Naive thymus-derived CD4-positive, alpha-beta T cell (primary cell): ENCODE measurements at regions not wholly inside any gene's neighbourhood (a gene's known extent, or its start where the extent isn't known, plus 50 kb on each side); places are given as distances from the start of the nearest gene placed in this dataset.

Experiments
- ATAC-seq: fragments of 150-1000 bp; cut with Tn5 transposase; 2 replicates; pipeline ENCODE4 v1.10.0; 2021; ENCODE audit warnings: mild to moderate bottlenecking, moderate library complexity
- CTCF ChIA-PET: fragments of 350-600 bp; sonication (Branson Sonifier 250); formaldehyde crosslinking; loops from one replicate; lab custom pipeline; 2021; ENCODE audit warnings: antibody characterized with exemption; lab: Charles Lee
- POLR2A ChIA-PET: fragments of 350-600 bp; sonication (Branson Sonifier 250); formaldehyde crosslinking; loops from one replicate; lab custom pipeline; 2021; ENCODE audit warnings: antibody characterized with exemption, inconsistent platforms; lab: Charles Lee
- DNase-seq, 9 donors: peaks; one replicate each; pipeline versions ENCODE4 v3.0.0 to v3.0.0-alpha.2; 2020 to 2022; ENCODE audit warnings: mixed read lengths in 1 of 9
- H3K27ac ChIP-seq: one replicate; pipeline ENCODE4 v1.7.0; 2013; ENCODE audit warnings: mild to moderate bottlenecking, low read depth, low read length, moderate library complexity
- H3K27me3 ChIP-seq, 2 donors: one replicate each; pipeline ENCODE4 v1.7.0; 2013; ENCODE audit warnings: low read length in 2 of 2, mild to moderate bottlenecking in 2 of 2, moderate library complexity in 2 of 2; ENCODE audit not compliant: control insufficient read depth in 2 of 2, insufficient read depth in 2 of 2
- H3K36me3 ChIP-seq, 3 experiments: 1 replicate in 2 of 3; 2 replicates in 1 of 3; pipeline ENCODE4 v1.7.0; 2013; ENCODE audit warnings: low read length in 3 of 3, mild to moderate bottlenecking in 3 of 3, moderate library complexity in 1 of 3; ENCODE audit not compliant: insufficient read depth in 3 of 3, control insufficient read depth in 2 of 3
- H3K4me1 ChIP-seq, 2 donors: one replicate each; pipeline ENCODE4 v1.7.0; 2013; ENCODE audit warnings: low read length in 2 of 2, mild to moderate bottlenecking in 2 of 2, moderate library complexity in 1 of 2; ENCODE audit not compliant: control insufficient read depth in 2 of 2, insufficient read depth in 2 of 2
- H3K4me3 ChIP-seq: 2 replicates; pipeline ENCODE4 v1.7.0; 2013; ENCODE audit warnings: mild to moderate bottlenecking, low read length
- H3K9me3 ChIP-seq, 3 experiments: 1 replicate in 2 of 3; 2 replicates in 1 of 3; pipeline ENCODE4 v1.7.0; 2013; ENCODE audit warnings: low read length in 3 of 3; ENCODE audit not compliant: control insufficient read depth in 2 of 3
- H3K27ac Mint-ChIP-seq, 9 donors: one replicate each; pipeline ENCODE4 v1.8.0; 2020 to 2022; ENCODE audit warnings: mixed read lengths in 9 of 9, mild to moderate bottlenecking in 8 of 9, moderate library complexity in 5 of 9, inconsistent platforms in 2 of 9
- H3K27me3 Mint-ChIP-seq, 5 donors: one replicate each; pipeline ENCODE4 v1.8.0; 2021 to 2022; ENCODE audit warnings: mixed read lengths in 5 of 5, mild to moderate bottlenecking in 1 of 5
- H3K36me3 Mint-ChIP-seq, 5 donors: one replicate each; pipeline ENCODE4 v1.8.0; 2020 to 2022; ENCODE audit warnings: mixed read lengths in 5 of 5, mild to moderate bottlenecking in 3 of 5, inconsistent platforms in 1 of 5
- H3K4me1 Mint-ChIP-seq, 7 donors: one replicate each; pipeline ENCODE4 v1.8.0; 2020 to 2022; ENCODE audit warnings: mixed read lengths in 7 of 7, mild to moderate bottlenecking in 3 of 7, inconsistent platforms in 1 of 7
- H3K4me3 Mint-ChIP-seq, 10 donors: one replicate each; pipeline ENCODE4 v1.8.0; 2020 to 2022; ENCODE audit warnings: mild to moderate bottlenecking in 10 of 10, mixed read lengths in 10 of 10, moderate library complexity in 6 of 10, inconsistent platforms in 2 of 10
- H3K9me3 Mint-ChIP-seq, 11 donors: one replicate each; pipeline ENCODE4 v1.8.0; 2020 to 2022; ENCODE audit warnings: mixed read lengths in 11 of 11, mild to moderate bottlenecking in 4 of 11, inconsistent platforms in 1 of 11, moderate library complexity in 1 of 11
- intact Hi-C, 2 donors: fragments of 100-400 bp; cut with micrococcal nuclease; formaldehyde crosslinking; loops; one replicate each; pipeline ENCODE4 v1.15.1; 2023

DNA sequence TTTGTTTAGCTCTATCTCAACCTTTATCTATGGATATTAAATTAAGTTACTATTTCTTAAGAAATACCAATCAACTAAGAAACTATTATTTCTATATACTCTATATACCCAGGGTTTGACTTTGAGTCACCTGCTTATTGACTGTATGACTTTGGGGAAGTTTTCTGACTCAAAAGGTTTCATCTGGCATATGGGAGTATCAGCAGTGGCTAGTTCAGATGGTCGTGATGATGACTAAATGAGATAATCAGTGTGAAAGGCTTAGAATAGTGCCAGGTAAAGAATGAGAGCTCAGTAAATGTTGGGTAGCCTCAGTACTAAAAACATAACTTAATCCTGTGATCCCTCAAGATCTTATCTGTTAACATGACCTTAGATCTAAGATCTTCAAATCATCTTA lies 179.7 kb upstream of the ISL1 start:
- CTCF ChIA-PET = interaction anchor here (0.6 to 0.8 kb wide), 2 partner anchors 10 to 271 kb away, joined by 3 read pairs; no protein-coding TSS in a partner anchor
- Mint-ChIP-seq H3K27ac (no peak overlapping the region), H3K27me3 (no peaks in the 10 kb centered on the region), H3K4me3 (no peak overlapping the region), H3K4me1 (no peaks in the 10 kb centered on the region), H3K9me3 (peaks cover 0 to 10% (median 4%) of the 10 kb centered on the region in 11 donors), H3K36me3 (no peaks in the 10 kb centered on the region)
- no peaks in the 10 kb centered on the region for H3K9me3 ChIP-seq
- no peak for ATAC-seq
- H3K27me3 ChIP-seq = no peaks in the 10 kb centered on the region
- intact Hi-C loops = no loop called here
- H3K36me3 ChIP-seq = no peaks in the 10 kb centered on the region
- POLR2A ChIA-PET = no interaction called here
- no peak overlapping the region for H3K27ac ChIP-seq
- no peak overlapping the region for H3K4me3 ChIP-seq
- no peak for DNase-seq
- H3K4me1 ChIP-seq = no peaks in the 10 kb centered on the region

DNA sequence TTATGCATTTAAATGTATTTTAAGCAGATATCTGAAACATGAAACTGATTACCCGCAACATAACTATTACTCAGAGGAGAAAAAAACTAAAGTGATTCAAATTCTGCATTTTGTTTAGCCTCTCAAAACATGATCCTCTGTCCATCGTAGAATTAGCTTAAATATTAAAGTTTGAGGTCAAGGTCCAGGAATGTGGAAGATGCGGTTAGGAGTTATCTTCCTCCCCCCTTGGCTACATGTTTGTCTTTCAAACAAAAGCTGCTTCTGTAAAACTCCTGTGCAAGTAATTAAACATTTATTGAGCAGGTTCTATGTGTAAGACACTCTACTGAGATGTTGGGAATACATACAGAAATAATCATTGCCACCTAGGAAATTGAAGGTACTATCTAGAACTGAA lies 175.0 kb upstream of the ISL1 start:
- Histone ChIP-seq H3K4me1 (no peaks in the 10 kb centered on the region), H3K4me3 (no peak overlapping the region), H3K27ac (no peak overlapping the region), H3K9me3 (no peaks in the 10 kb centered on the region), H3K36me3 (no peaks in the 10 kb centered on the region), H3K27me3 (no peaks in the 10 kb centered on the region)
- Mint-ChIP-seq H3K9me3 (peaks cover 0 to 6% (median 0%) of the 10 kb centered on the region in 11 donors), H3K36me3 (no peaks in the 10 kb centered on the region), H3K27me3 (no peaks in the 10 kb centered on the region), H3K4me1 (no peaks in the 10 kb centered on the region), H3K4me3 (no peak overlapping the region), H3K27ac (no peak overlapping the region)
- CTCF ChIA-PET = no interaction called here
- DNase-seq (no peak), ATAC-seq (no peak)
- intact Hi-C loops = no loop called here
- POLR2A ChIA-PET = no interaction called here

DNA sequence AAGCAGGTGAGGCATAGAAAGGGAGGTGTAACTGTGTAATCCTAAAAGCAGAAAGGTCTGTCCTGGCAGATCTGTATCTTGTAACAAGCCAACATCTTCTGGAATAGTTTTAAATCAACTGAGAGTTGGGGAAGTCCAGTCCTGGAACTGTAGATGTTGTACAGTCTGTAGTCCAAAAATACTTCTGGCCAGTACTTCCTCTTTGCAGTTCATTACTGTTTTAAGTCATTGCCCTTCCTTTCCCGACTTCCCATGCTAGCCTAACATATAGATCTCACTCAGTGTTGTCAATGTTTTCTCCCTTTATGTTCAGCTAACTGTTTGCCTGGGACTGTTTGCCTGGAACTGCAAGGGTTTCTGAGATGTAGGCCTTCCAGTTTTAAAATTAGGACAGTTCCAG lies 168.5 kb upstream of the ISL1 start:
- no peaks in the 10 kb centered on the region for H3K27me3 ChIP-seq
- POLR2A ChIA-PET = no interaction called here
- no peak overlapping the region for H3K4me3 ChIP-seq
- Mint-ChIP-seq H3K4me3 (no peak overlapping the region), H3K9me3 (peaks cover 0 to 11% (median 0%) of the 10 kb centered on the region in 11 donors), H3K27me3 (no peaks in the 10 kb centered on the region), H3K4me1 (no peaks in the 10 kb centered on the region), H3K36me3 (no peaks in the 10 kb centered on the region), H3K27ac (no peak overlapping the region)
- H3K4me1 ChIP-seq = no peaks in the 10 kb centered on the region
- DNase-seq = no peak
- intact Hi-C loops = no loop called here
- no peaks in the 10 kb centered on the region for H3K36me3 ChIP-seq
- no peak overlapping the region for H3K27ac ChIP-seq
- no peak for ATAC-seq
- H3K9me3 ChIP-seq = no peaks in the 10 kb centered on the region
- CTCF ChIA-PET = no interaction called here

DNA sequence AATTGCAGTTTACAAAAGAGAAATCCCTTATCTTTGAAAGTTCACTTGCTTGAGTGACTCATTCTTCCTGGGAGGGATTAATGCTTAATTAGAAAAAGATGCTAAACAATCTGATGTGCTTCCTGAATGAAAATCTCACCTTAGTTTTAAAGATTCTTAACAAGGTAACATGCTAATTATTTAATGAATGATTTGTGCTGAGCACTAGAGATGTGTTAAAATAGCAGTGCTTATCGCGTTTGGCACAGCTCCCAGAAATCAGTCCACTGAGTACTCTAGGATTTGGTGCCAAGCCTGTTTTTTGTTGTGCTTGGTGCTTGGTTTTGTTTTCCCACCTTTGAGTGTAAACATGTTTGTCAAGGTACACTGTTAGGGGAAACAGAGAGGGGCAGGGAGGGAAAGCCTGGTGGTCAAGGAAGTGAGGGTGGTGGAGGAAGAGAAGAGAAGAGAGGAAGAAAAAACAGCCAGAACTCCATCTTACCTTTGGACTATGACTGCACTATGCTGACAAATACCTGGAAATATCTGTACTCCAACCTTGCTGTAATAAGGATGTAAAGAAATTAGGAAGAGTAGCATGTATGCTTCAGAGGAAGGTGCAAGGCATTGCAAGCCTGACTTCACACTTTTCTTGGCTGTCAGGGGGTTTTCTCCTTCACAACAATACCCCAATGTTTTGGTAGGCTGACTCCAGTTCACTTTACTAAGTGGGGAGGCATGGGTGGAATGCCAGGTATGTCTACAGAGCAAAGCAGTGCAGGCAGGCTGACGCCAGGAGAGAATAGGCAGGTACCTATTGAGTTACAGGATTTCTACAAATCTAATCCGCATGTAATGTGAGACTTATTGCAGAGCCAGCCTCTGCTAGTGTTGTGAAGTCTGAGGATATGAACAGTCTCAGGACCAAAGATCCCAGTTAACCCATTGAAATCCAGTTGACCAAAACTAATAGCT lies 157.2 kb upstream of the ISL1 start:
- no peaks in the 10 kb centered on the region for H3K36me3 Mint-ChIP-seq
- peaks cover 0 to 31% (median 14%) of the 10 kb centered on the region in 11 donors for H3K9me3 Mint-ChIP-seq
- POLR2A ChIA-PET = no interaction called here
- H3K4me3 Mint-ChIP-seq = no peak overlapping the region
- Histone ChIP-seq H3K27me3 (no peaks in the 10 kb centered on the region), H3K4me1 (no peaks in the 10 kb centered on the region), H3K27ac (no peak overlapping the region), H3K36me3 (no peaks in the 10 kb centered on the region), H3K4me3 (no peak overlapping the region), H3K9me3 (peaks cover 0 to 6% (median 5%) of the 10 kb centered on the region in 3 experiments)
- no peaks in the 10 kb centered on the region for H3K27me3 Mint-ChIP-seq
- CTCF ChIA-PET = no interaction called here
- no peaks in the 10 kb centered on the region for H3K4me1 Mint-ChIP-seq
- intact Hi-C loops = no loop called here
- ATAC-seq = no peak
- H3K27ac Mint-ChIP-seq = peak overlapping the region in 1 of 9 donors; percentile 14
- no peak for DNase-seq

DNA sequence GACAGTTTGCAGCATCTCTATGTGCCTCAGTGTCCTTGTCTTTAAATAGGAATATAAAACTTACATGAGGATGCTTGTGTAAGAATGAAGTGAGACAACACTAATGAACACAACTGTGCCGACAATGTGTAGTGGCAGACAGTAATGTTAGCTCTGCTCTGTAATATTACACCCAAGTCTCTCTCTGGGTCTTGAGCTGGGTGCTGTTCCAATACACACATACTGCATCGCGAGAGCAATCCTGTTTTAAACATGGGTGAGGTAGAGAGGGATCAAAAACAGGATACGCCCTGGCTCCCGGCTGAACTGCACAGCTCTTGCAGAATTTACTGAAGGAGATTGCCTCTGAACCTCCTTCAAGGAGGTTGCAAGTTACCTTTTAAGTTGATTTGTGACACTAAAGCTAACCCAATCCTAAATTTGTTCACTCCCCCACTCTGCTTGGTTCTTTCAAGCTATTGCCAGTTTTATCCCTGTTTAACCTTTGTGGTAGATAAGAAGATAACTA lies 155.2 kb upstream of the ISL1 start:
- peaks cover 0 to 5% (median 0%) of the 10 kb centered on the region in 5 donors for H3K36me3 Mint-ChIP-seq
- Histone ChIP-seq H3K4me1 (no peaks in the 10 kb centered on the region), H3K27ac (no peak overlapping the region), H3K4me3 (no peak overlapping the region), H3K27me3 (no peaks in the 10 kb centered on the region), H3K36me3 (no peaks in the 10 kb centered on the region), H3K9me3 (peaks cover 0 to 6% (median 5%) of the 10 kb centered on the region in 3 experiments)
- no peaks in the 10 kb centered on the region for H3K27me3 Mint-ChIP-seq
- POLR2A ChIA-PET = no interaction called here
- no peak overlapping the region for H3K4me3 Mint-ChIP-seq
- H3K4me1 Mint-ChIP-seq = no peaks in the 10 kb centered on the region
- H3K27ac Mint-ChIP-seq = no peak overlapping the region
- no peak for ATAC-seq
- CTCF ChIA-PET = no interaction called here
- peaks cover 4 to 30% (median 12%) of the 10 kb centered on the region in 11 donors for H3K9me3 Mint-ChIP-seq
- no peak for DNase-seq
- intact Hi-C loops = no loop called here

DNA sequence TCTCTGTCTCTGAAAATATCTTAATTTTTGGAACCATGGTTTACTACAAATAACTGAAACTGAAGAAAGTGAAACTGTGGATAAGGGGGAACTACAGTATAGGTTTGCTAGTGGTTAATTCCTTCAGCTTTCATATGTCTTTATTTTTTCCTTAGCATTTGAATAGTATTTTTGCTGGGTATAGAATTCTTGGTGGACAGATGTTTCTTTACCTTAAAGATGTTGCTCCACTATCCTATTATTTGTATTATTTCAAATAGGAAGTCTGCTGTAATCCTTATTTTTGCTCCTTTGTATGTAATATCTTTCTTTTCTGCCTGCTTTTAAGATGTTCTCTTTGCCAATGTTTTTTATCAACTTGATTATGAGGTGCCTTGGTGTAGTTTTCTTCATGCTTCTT lies 152.9 kb upstream of the ISL1 start:
- H3K36me3 Mint-ChIP-seq = peaks cover 0 to 5% (median 0%) of the 10 kb centered on the region in 5 donors
- Histone ChIP-seq H3K4me1 (no peaks in the 10 kb centered on the region), H3K27ac (no peak overlapping the region), H3K27me3 (no peaks in the 10 kb centered on the region), H3K4me3 (no peak overlapping the region), H3K36me3 (no peaks in the 10 kb centered on the region), H3K9me3 (peaks cover 0 to 6% (median 5%) of the 10 kb centered on the region in 3 experiments)
- POLR2A ChIA-PET = no interaction called here
- intact Hi-C loops = no loop called here
- no peaks in the 10 kb centered on the region for H3K27me3 Mint-ChIP-seq
- CTCF ChIA-PET = no interaction called here
- H3K4me1 Mint-ChIP-seq = no peaks in the 10 kb centered on the region
- ATAC-seq = no peak
- H3K4me3 Mint-ChIP-seq = no peak overlapping the region
- H3K9me3 Mint-ChIP-seq = peaks cover 4 to 31% (median 11%) of the 10 kb centered on the region in 11 donors
- no peak overlapping the region for H3K27ac Mint-ChIP-seq
- no peak for DNase-seq
